H1 (cell line): ENCODE measurements at regions not wholly inside any gene's neighbourhood (a gene's known extent, or its start where the extent isn't known, plus 50 kb on each side); places are given as distances from the start of the nearest gene placed in this dataset.

Experiments used
- CTCF ChIA-PET: fragments of 300-600 bp; sonication (Branson Sonifier 250); formaldehyde crosslinking; loops from one replicate; lab custom pipeline; 2021; ENCODE audit not compliant: partially characterized antibody; lab: Charles Lee
- POLR2A ChIA-PET: fragments of 300-600 bp; sonication (Branson Sonifier 250); formaldehyde crosslinking; loops from one replicate; lab custom pipeline; 2021; ENCODE audit warnings: inconsistent platforms; ENCODE audit not compliant: partially characterized antibody; lab: Charles Lee
- DNase-seq, 2 experiments: peaks; one replicate each; pipeline versions ENCODE4 v3.0.0 to v3.0.0-alpha.2; 2010 to 2022; ENCODE audit warnings: low spot score in 2 of 2, low read depth in 1 of 2, mixed read lengths in 1 of 2
- FAIRE-seq: peaks from 2 replicates; lab custom pipeline; 2011; peaks lifted over from hg19 to GRCh38; lab: Jason Lieb, UNC
- H2AFZ ChIP-seq: 2 replicates; pipeline ENCODE4 v1.8.1; 2012; ENCODE audit warnings: low read length, inconsistent platforms
- H2AK5ac ChIP-seq: 2 replicates; pipeline ENCODE4 v1.6.1; 2013; ENCODE audit warnings: low read depth, low read length
- H2BK120ac ChIP-seq: replicated peaks from 2 replicates; pipeline ENCODE3; 2013; ENCODE audit warnings: low read depth, low read length, inconsistent platforms
- H2BK12ac ChIP-seq: 2 replicates; pipeline ENCODE4 v1.6.1; 2013; ENCODE audit warnings: low read depth, low read length
- H2BK15ac ChIP-seq: 2 replicates; pipeline ENCODE4 v1.6.1; 2013; ENCODE audit warnings: low read length
- H2BK20ac ChIP-seq: 2 replicates; pipeline ENCODE4 v1.6.1; 2013; ENCODE audit warnings: low read length
- H2BK5ac ChIP-seq: 2 replicates; pipeline ENCODE4 v1.6.1; 2013; ENCODE audit warnings: low read depth, low read length
- H3K14ac ChIP-seq: 2 replicates; pipeline ENCODE4 v1.6.1; 2013; ENCODE audit warnings: inconsistent platforms; ENCODE audit not compliant: insufficient read length
- H3K18ac ChIP-seq: 2 replicates; pipeline ENCODE4 v1.6.1; 2013; ENCODE audit warnings: low read length; ENCODE audit errors: extremely low read depth
- H3K23ac ChIP-seq: 2 replicates; pipeline ENCODE4 v1.6.1; 2013; ENCODE audit warnings: inconsistent platforms; ENCODE audit not compliant: insufficient read length
- H3K23me2 ChIP-seq: 2 replicates; pipeline ENCODE4 v1.6.1; 2013; ENCODE audit warnings: low read depth, low read length
- H3K27ac ChIP-seq: 2 replicates; pipeline ENCODE4 v1.6.1; 2011; ENCODE audit warnings: low read depth, low read length, inconsistent platforms
- H3K27me3 ChIP-seq, 4 experiments: replicated peaks in 1 of 4; 1 replicate in 1 of 4; 2 replicates in 3 of 4; pipeline versions ENCODE4 v1.6.1 to v1.8.1; 2011 to 2013; ENCODE audit warnings: low read length in 3 of 4, mild to moderate bottlenecking in 3 of 4, inconsistent platforms in 2 of 4, mixed read lengths in 2 of 4, moderate library complexity in 1 of 4; ENCODE audit not compliant: control insufficient read depth in 3 of 4, insufficient read depth in 3 of 4; ENCODE audit errors: extremely low read depth in 1 of 4
- H3K36me3 ChIP-seq, 4 experiments: 2 replicates each; pipeline versions ENCODE4 v1.6.1 to v1.8.1; 2011 to 2013; ENCODE audit warnings: mild to moderate bottlenecking in 4 of 4, low read length in 3 of 4, moderate library complexity in 2 of 4, control low read depth in 1 of 4, inconsistent platforms in 1 of 4; ENCODE audit not compliant: insufficient read depth in 4 of 4, control insufficient read depth in 2 of 4
- H3K4ac ChIP-seq: replicated peaks from 2 replicates; pipeline ENCODE3; 2013; ENCODE audit warnings: low read length, low read depth, mixed read lengths, inconsistent platforms; ENCODE audit not compliant: insufficient read length
- H3K4me1 ChIP-seq, 4 experiments: replicated peaks in 1 of 4; 1 replicate in 1 of 4; 2 replicates in 3 of 4; pipeline versions ENCODE4 v1.6.1 to v1.8.1; 2011 to 2013; ENCODE audit warnings: low read length in 3 of 4, inconsistent platforms in 2 of 4, mixed read lengths in 1 of 4; ENCODE audit not compliant: insufficient read depth in 4 of 4, control insufficient read depth in 3 of 4
- H3K4me2 ChIP-seq, 2 experiments: 2 replicates each; pipeline versions ENCODE4 v1.6.1 to v1.8.1; 2011 to 2013; ENCODE audit warnings: low read depth in 2 of 2, low read length in 2 of 2, control low read depth in 1 of 2, inconsistent platforms in 1 of 2, mild to moderate bottlenecking in 1 of 2; ENCODE audit not compliant: insufficient read depth in 1 of 2
- H3K4me3 ChIP-seq, 4 experiments: fragments of 200-600, 300-600 bp in 1 of 4; sonication (generic), shearing (Covaris generic), sonication (Bioruptor Twin) in 1 of 4; 2 replicates each; pipeline versions ENCODE4 v1.5.1 to v1.8.1; 2011 to 2016; ENCODE audit warnings: low read length in 4 of 4, low read depth in 3 of 4, control low read depth in 2 of 4, inconsistent platforms in 2 of 4, mild to moderate bottlenecking in 2 of 4, mixed read lengths in 1 of 4, moderate library complexity in 1 of 4; ENCODE audit not compliant: insufficient read depth in 2 of 4; ENCODE audit errors: extremely low read depth in 1 of 4
- H3K56ac ChIP-seq: replicated peaks from 2 replicates; pipeline ENCODE3; 2013; ENCODE audit warnings: low read depth, mild to moderate bottlenecking, mixed read lengths, low read length, inconsistent platforms; ENCODE audit not compliant: insufficient read length
- H3K79me1 ChIP-seq: 2 replicates; pipeline ENCODE4 v1.6.1; 2013; ENCODE audit warnings: low read depth, low read length, control low read depth
- H3K79me2 ChIP-seq, 2 experiments: 2 replicates each; pipeline versions ENCODE4 v1.6.1 to v1.8.1; 2012 to 2013; ENCODE audit warnings: low read length in 2 of 2, mild to moderate bottlenecking in 2 of 2, inconsistent platforms in 1 of 2; ENCODE audit not compliant: insufficient read depth in 2 of 2, control insufficient read depth in 1 of 2
- H3K9ac ChIP-seq, 4 experiments: replicated peaks in 1 of 4; 1 replicate in 1 of 4; 2 replicates in 3 of 4; pipeline versions ENCODE4 v1.6.1 to v1.8.1; 2011 to 2013; ENCODE audit warnings: low read depth in 3 of 4, low read length in 3 of 4, control low read depth in 2 of 4, mild to moderate bottlenecking in 2 of 4, moderate library complexity in 2 of 4, inconsistent platforms in 1 of 4; ENCODE audit errors: extremely low read depth in 1 of 4
- H3K9me3 ChIP-seq, 2 experiments: 2 replicates each; pipeline versions ENCODE4 v1.6.1 to v1.8.1; 2012 to 2013; ENCODE audit warnings: mild to moderate bottlenecking in 2 of 2, moderate library complexity in 2 of 2, control low read depth in 1 of 2, inconsistent platforms in 1 of 2, low read depth in 1 of 2, low read length in 1 of 2, mixed read lengths in 1 of 2; ENCODE audit not compliant: insufficient read depth in 2 of 2
- H4K20me1 ChIP-seq, 2 experiments: replicated peaks in 1 of 2; 2 replicates each; pipeline versions ENCODE3 to v1.8.1; 2011 to 2013; ENCODE audit warnings: inconsistent platforms in 2 of 2, low read length in 2 of 2, mild to moderate bottlenecking in 1 of 2; ENCODE audit not compliant: insufficient read depth in 2 of 2, control insufficient read depth in 1 of 2
- H4K5ac ChIP-seq: 2 replicates; pipeline ENCODE4 v1.6.1; 2013; ENCODE audit warnings: low read length, low read depth, mixed read lengths, inconsistent platforms; ENCODE audit not compliant: insufficient read length
- H4K8ac ChIP-seq: 2 replicates; pipeline ENCODE4 v1.8.0; 2013; ENCODE audit warnings: mild to moderate bottlenecking, moderate library complexity, low read length, inconsistent platforms; ENCODE audit not compliant: insufficient read depth; ENCODE audit errors: extremely low read depth
- H4K91ac ChIP-seq: replicated peaks from 2 replicates; pipeline ENCODE3; 2013; ENCODE audit warnings: low read length, mixed read lengths, inconsistent platforms; ENCODE audit not compliant: insufficient read length
- CBX8 ChIP-seq: fragments of 300-800, 300-1000 bp; sonication (generic); IDR thresholded peaks from 2 replicates; pipeline ENCODE4 v1.7.1; 2016; ENCODE audit warnings: low read depth, low read length, borderline replicate concordance
- CHD1 ChIP-seq: IDR thresholded peaks from 2 replicates; pipeline ENCODE4 v1.6.1; 2012; ENCODE audit warnings: low read depth, low read length, improper control_type of control experiment
- GABPA ChIP-seq: IDR thresholded peaks from 2 replicates; pipeline ENCODE4 v1.6.1; 2011; ENCODE audit warnings: mild to moderate bottlenecking, low read length, moderate library complexity, borderline replicate concordance; ENCODE audit not compliant: insufficient read depth
- MAFK ChIP-seq: IDR thresholded peaks from 2 replicates; pipeline ENCODE4 v1.6.1; 2012; ENCODE audit warnings: low read depth, mild to moderate bottlenecking, improper control_type of control experiment, low read length
- POLR2A ChIP-seq, 2 experiments: IDR thresholded peaks; 1 replicate in 1 of 2; 2 replicates in 1 of 2; pipeline ENCODE4 v1.6.1; 2011; ENCODE audit warnings: low read depth in 2 of 2, low read length in 2 of 2, mild to moderate bottlenecking in 2 of 2; ENCODE audit errors: control extremely low read depth in 1 of 2
- RNF2 ChIP-seq: fragments of 200-900, 300-1000 bp; sonication (generic); IDR thresholded peaks from 2 replicates; pipeline ENCODE4 v1.7.1; 2016; ENCODE audit warnings: borderline replicate concordance, low read depth, mild to moderate bottlenecking, antibody characterized with exemption, low read length; ENCODE audit not compliant: poor library complexity, severe bottlenecking; ENCODE audit errors: missing control alignments
- SP4 ChIP-seq: IDR thresholded peaks from 2 replicates; pipeline ENCODE4 v1.6.1; 2012; ENCODE audit warnings: low read length, inconsistent platforms
- SUZ12 ChIP-seq: fragments of 200-600 bp; sonication (generic); IDR thresholded peaks from 2 replicates; pipeline ENCODE4 v1.6.1; 2012; ENCODE audit warnings: mild to moderate bottlenecking, inconsistent platforms, low read length, moderate library complexity, mixed read lengths
- TAF1 ChIP-seq: IDR thresholded peaks from 2 replicates; pipeline ENCODE4 v1.6.1; 2011; ENCODE audit warnings: mild to moderate bottlenecking, low read depth, low read length
- TAF7 ChIP-seq: optimal IDR thresholded peaks from 2 replicates; pipeline ENCODE3; 2011; ENCODE audit warnings: low read depth, mild to moderate bottlenecking, inconsistent platforms, low read length, moderate library complexity, borderline replicate concordance
- TCF12 ChIP-seq: IDR thresholded peaks from 2 replicates; pipeline ENCODE4 v1.6.1; 2011; ENCODE audit warnings: low read depth, mild to moderate bottlenecking, low read length
- TEAD4 ChIP-seq: IDR thresholded peaks from 2 replicates; pipeline ENCODE4 v1.6.1; 2012; ENCODE audit warnings: low read depth, low read length, inconsistent platforms, mixed read lengths
- ZNF274 ChIP-seq: IDR thresholded peaks from 2 replicates; pipeline ENCODE4 v1.7.0; 2012; ENCODE audit warnings: low read length, borderline replicate concordance; ENCODE audit errors: extremely low read depth
- WGBS, 2 experiments: shearing (Covaris generic) in 1 of 2; methylation state at CpG; one replicate each; pipeline versions ENCODE4 v1.1.6 to v1.1.7; 2013 to 2015; ENCODE audit warnings: low lambda C conversion rate in 2 of 2, mixed read lengths in 2 of 2, inconsistent platforms in 1 of 2, low coverage in 1 of 2, missing lambda C conversion rate in 1 of 2; ENCODE audit not compliant: insufficient replicate concordance in 2 of 2, insufficient coverage in 1 of 2, insufficient read length in 1 of 2; ENCODE audit errors: extremely low coverage in 1 of 2, missing lambda C conversion rate in 1 of 2; 5-methylcytosine and 5-hydroxymethylcytosine counted together

DNA sequence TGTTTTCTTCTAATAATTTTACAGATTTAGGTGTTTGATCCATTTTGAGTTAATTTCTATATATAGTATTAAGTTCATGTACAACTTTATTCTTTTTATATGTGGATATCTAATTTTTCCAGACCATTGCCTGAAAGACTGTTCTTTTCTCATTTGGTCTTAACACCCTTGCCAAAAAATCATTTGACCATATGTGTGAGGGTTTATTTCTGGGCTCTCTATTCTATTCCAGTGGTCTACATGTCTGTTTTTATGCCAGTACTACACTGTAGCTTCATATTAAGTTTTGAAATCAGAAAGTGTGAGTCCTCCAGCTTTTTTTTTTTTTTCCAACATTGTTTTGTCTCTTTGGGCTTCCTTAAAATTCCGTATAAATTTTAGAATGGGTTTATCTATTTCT, 554.1 kb downstream of the KCNH5 start:
- WGBS, 2 experiments = 73% methylated on average over 1 of the region's 1 CpG; no CpG with 5 or more reads in 1 of the 2 experiments
- no peak overlapping the region for H3K14ac ChIP-seq
- no peak overlapping the region for H4K5ac ChIP-seq
- H2BK120ac ChIP-seq = no peak overlapping the region
- no peak overlapping the region for H4K91ac ChIP-seq
- H3K23ac ChIP-seq = no peak overlapping the region
- H3K4me2 ChIP-seq = no peak overlapping the region
- no peak overlapping the region for H2BK12ac ChIP-seq
- H3K4ac ChIP-seq = no peak overlapping the region
- CTCF ChIA-PET = no interaction called here
- peaks cover 0 to 1% (median 0%) of the 10 kb centered on the region in 4 experiments; a peak in 1 of 7 replicates for H3K27me3 ChIP-seq
- FAIRE-seq = no peak
- no peaks in the 10 kb centered on the region for H3K4me1 ChIP-seq
- H2BK15ac ChIP-seq = no peak overlapping the region
- H3K56ac ChIP-seq = no peak overlapping the region
- no peak overlapping the region for H2AFZ ChIP-seq
- H3K23me2 ChIP-seq = no peaks in the 10 kb centered on the region
- no peak overlapping the region for H3K9ac ChIP-seq
- no peak overlapping the region for H3K4me3 ChIP-seq
- no peak for DNase-seq
- H3K18ac ChIP-seq = no peak overlapping the region
- no peaks in the 10 kb centered on the region for H4K20me1 ChIP-seq
- POLR2A ChIA-PET = no interaction called here
- H2BK5ac ChIP-seq = no peak overlapping the region
- H3K9me3 ChIP-seq = peaks cover 0 to 2% of the 10 kb centered on the region in 2 experiments; a peak in 1 of 4 replicates
- H3K36me3 ChIP-seq = no peaks in the 10 kb centered on the region
- no peaks in the 10 kb centered on the region for H3K79me1 ChIP-seq
- no peak overlapping the region for H4K8ac ChIP-seq
- no peak overlapping the region for H2BK20ac ChIP-seq
- H2AK5ac ChIP-seq = no peak overlapping the region
- TF ChIP-seq SUZ12 = no peak
- no peak for TF ChIP-seq TCF12
- no peak for TF ChIP-seq RNF2
- TF ChIP-seq ZNF274 = no peak
- TF ChIP-seq POLR2A (IDR thresholded peaks at IDR 0.05; ENCODE audit: control extremely low read depth in 1 of 2, low read depth in 2 of 2, low read length in 2 of 2) = no peak
- no peak for TF ChIP-seq CBX8
- TF ChIP-seq MAFK = no peak
- no peak for TF ChIP-seq TEAD4
- no peak for TF ChIP-seq TAF7
- TF ChIP-seq CHD1 = no peak
- no peak for TF ChIP-seq GABPA
- no peak for TF ChIP-seq TAF1
- TF ChIP-seq SP4 = no peak
- TF ChIP-seq, all 59 proteins: peak for 0
- H3K79me2 ChIP-seq = no peaks in the 10 kb centered on the region
- no peak overlapping the region for H3K27ac ChIP-seq
